ENCODE measurements at regions not wholly inside any gene's neighbourhood (a gene's known extent, or its start where the extent isn't known, plus 50 kb on each side); places are given as distances from the start of the nearest gene placed in this dataset.

DNA sequence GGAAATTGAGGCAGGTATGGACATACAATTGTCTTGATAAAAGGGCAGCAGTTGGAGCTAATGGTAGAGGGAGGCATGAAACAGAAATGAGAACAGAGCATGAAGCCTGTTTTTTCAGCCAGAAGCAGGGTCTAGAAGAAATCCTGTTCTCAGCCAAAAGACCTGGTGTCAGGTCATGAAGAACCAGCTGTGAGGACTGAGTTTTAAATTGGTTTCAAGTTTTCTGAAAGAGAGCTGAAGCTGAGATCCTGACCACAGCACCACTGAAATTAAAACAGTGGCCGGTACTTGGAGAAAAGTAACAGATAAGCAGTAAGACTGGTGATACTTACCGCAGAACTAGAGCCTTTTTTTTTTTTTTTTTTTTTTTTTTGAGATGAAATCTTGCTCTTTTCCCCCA is 283.8 kb upstream of the BMP2 start:
- DNase-seq = no peak

DNA sequence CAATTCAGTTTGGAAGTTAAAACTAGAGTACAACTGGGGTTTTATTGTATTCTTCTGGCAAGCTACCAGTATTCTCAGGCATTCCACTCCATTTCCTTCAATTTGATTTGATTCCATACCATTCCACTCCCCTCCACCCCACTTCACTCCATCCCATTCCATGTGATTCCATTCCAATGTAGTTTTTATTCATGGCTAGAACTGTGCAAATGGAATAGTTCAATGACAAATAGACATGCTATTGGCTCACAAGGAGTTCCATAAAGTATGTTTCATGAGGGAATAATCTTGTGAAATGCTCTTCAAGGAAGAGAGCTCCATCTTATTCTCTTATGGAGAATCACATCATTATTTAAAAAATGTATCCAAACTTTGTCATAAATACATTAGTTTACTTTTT is 285.0 kb upstream of the BMP2 start:
- no peak for DNase-seq

DNA sequence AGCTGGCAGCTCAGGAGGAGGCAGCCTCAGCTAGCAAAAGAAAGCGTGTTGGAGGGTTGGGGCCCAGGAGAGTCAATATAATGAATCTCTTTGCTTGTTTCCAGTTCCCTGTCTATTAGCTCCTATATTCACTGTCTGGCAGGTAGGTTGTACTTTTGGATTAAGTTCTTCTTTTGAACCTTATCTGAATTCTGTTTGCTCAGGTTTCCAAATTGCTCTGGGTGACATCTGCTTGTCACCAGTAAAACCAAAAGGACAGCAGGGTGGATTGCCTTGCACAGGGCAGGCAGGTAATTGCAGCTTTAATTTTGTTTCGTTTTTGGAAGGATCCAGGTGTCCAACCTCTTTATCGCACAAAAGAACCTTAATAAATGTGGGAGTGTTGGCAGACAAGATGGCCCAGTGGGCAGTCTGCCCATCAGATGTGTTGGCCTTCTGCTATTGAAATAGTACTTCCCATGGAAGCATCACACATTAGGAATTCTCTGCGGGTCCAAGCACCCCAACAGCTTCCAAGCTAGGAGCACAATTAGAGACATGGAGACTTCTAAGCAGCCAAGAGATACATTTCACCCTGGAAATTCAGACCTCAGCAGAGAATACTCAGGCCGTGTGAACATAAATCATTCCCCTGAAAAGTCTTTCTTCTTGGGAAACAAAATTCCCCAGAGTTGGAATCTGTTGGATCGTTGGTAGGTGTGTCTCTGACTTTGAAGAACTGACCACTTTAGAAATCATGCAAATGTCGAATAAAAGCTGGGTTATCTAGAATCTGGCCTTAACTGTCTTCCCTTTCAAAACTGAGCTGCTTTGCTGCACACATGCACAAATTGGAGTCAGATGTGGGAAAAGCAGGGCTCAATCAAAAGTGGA is 286.9 kb upstream of the BMP2 start:
- no peak for DNase-seq

DNA sequence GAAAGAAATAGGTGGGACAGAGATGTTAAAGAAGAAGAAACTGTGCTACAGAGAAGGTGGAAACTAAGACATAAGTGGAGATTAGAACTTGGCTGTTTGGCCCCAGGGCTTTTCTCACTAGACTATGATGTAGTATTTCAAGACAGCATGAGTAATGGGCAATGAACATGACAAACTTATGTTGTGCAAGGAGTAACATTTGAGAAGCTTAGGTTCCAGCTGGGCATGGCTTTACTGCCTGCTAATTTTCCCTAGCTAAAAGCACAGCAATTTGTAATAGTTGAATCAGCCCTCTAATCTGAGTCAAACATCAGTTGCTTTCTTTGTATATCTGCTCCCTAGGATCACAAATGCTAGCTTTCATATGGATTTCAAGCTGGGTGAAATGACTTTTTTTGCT is 294.3 kb upstream of the BMP2 start:
- no peak for DNase-seq

DNA sequence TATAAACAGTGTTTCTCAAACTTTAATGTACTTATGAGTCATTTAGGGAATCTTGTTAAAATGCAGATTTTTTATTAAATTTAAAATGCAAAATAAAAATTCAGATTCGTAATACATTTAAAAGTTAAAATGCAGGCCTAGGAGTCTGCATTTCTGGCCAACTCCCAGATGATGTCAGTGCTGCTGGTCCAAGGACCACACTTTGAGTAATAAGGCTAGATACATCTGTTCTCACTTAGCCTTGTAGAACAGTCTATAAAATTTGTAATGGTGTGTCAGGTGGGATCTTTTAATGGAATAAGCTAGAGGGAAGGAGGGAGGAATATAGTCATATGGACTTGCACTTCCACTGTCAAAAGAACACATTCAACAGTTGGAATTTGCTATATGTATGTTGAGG is 295.6 kb upstream of the BMP2 start:
- no peak for DNase-seq

DNA sequence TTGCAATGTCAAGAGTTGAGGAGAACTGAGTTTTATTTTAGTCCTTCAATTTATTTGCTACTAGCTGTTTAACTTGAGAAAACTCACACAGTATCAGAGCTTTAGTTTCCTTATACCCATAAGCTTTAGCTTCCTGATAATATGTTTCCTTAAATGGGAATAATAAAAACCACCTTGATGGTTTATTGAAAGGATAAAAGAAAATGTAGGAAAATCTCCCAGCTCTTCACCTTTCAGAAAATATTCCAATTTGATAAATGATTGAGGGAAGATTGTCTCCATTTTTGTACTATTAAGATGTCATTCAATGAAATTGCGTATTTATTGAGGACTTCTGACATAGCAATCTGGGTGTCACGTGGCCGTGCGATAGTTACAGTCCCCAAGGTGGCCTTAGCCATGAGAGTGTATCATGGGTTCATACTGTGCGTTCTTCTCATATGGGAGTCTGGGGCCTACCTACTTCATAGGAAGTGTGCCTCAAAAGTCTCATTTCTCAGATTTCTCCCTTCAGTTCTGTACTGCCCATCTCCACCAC is 296.3 kb upstream of the BMP2 start:
- DNase-seq = no peak

DNA sequence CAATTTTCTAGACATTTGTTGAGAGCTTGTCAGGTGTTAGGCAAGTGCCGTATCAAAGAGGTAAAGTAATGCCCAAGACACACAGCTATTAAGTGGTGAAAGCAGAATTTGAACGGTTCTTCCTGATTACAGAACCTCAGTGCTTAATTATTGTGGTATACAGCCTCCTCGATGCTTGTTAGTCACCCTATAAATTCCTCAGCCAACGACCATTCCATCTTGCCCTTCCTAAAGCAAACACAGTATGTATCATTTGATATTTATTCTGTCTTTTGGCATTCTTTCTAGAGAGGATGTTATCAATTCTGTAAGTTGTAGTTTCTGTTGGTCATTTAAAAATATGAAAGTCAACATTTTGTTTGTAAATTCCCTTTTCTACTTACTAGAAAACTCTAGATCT is 297.8 kb upstream of the BMP2 start:
- no peak for DNase-seq

DNA sequence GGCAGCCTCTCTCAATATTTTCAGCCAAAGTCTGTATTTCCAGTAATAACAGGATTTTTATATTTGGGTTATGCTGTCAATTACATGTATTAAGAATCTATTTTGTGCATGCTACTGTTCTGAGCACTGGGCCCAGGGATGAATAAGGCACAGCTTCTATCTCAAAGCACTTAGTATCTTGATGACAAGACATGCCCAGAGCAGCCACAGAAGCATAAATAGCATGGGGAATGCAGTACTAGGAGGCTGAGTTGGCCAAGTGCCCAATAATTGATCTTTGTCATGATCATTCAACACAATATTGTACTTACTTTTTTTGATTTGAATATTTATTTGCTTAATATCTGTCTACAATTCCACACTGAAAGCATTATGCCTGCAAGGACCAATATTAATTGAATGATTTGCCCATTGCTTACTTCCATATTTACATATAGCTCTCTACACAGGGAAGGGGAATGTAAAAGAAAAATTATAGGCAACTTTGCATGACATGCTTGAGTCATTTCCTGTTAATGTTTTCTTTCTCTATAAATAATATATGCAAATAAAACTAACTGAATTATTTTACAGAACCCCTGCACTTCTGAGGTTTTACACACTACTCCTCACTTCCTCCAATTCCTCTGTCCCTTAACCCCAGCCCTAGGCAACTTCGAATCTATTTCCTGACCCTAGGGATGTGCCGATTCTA is 298.9 kb upstream of the BMP2 start:
- no peak for DNase-seq

DNA sequence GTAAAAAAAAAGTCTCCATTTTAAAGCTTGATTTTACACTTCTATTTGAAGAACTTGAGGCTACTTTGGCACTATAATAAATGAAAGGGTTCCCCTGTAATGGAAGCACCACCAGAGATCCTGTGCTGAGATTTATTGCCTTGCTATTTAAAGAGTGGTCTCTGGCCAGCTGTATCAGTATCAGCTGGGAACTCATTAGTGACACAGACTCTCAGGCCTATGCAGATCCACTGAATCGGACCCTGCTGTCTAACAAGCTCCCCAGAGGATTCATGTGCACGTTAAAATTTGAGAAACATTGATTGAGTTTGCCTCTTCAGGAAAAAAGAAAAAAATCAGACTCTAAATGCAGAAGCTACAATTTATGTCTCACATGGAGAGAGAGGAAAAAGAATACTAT is 299.9 kb upstream of the BMP2 start:
- DNase-seq = no peak

DNA sequence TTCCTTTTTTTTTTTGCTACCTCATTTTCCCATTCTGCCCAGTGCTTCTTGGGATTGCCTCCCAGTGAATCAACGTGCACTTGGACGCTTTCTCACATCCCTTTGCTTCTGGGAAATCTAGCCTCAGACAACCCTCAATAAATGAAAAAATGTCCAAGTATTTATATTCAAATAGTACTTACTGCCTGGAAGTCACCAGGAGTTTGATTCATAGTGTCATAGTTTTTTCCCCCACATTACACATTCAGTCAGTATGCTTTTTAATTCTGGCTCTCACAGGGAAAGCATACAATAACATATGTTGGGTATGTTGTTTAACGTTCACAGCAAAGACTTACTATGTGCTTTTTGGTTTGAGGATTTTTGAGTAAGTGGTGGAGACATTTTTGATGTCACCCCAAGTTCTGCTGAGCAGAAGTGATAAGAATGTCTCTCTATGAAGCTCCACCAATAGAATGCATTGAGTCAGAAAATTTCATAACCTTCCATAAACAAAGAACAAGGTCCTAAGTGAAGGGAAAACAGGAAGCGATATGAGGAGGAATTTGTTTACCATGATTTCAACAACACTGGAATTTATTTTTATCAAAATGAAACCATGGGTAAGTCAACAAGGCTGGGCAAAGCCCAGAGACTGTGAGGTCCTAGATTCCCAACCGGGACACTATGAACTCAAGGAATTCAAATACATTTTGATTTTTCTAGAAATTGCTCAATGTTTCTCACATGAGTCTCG is 301.2 kb upstream of the BMP2 start:
- no peak for DNase-seq

DNA sequence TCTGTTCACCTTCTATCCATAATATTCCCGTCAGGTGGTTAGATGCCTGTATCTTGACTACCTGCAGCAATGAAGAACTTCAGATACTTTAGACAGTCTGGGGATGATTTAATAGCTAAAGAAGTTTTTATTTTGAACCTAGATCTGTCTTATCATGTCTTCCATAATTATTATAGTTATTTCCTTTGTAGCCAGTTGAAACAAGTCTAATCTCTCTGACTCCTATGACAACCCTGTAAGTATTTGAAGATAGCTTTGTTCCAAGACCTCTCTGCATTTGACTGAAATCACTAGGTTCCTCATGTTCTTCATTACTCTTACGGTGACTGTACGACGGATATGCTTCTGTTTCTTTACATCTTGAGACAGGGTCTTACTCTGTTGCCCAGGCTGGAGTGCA is 316.6 kb upstream of the BMP2 start:
- DNase-seq = no peak

DNA sequence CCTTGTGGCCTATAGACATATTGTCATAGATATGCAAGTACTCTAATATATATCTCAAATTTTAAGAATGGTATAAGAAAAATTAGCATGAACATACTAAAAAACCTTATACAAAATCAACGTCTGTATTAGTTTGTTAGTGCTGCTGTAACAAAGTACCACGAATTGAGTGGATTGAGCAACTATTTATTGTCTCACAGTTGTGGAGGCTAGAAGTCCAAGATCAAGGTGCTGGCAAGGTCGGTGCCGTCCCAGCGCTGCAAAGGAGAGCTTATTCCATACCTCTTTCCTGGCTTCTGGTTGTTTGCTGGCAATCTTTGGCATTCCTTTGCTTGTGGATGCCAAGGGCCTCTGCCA is 317.6 kb upstream of the FERMT1 start:
- no peak for DNase-seq

DNA sequence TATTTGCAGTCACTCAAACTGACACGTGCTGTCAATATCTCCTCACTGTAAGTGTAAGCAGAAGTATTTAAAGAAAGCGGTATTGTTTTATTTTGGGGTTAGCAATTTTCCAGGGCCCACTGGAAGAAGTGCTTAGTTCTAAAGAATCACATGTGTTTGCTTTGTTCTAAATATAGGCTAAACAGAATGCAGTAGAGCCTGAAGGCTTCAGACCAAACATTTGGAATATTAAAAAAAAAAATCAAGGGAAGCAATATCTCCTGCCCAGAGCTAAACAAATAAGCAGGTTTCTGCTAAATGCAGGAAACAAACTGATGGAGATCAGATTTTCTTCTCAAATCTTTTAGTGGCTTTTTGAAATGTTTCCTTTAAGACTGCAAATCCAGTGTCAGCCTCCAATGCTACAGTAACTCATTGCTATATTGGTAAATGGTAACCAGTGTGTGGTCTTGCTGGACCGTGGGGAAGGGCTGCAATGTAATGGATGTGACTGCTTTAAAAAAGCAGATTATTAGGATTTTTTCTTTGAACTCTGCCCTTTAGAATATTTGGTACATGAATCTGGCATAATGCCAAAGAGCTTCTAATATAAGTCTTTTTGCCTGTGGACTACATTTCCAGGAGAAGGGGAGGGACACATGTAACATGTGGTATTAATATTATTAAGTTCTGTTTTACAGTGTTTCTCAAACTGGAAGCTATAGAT is 317.1 kb upstream of the FERMT1 start:
- no peak for DNase-seq

DNA sequence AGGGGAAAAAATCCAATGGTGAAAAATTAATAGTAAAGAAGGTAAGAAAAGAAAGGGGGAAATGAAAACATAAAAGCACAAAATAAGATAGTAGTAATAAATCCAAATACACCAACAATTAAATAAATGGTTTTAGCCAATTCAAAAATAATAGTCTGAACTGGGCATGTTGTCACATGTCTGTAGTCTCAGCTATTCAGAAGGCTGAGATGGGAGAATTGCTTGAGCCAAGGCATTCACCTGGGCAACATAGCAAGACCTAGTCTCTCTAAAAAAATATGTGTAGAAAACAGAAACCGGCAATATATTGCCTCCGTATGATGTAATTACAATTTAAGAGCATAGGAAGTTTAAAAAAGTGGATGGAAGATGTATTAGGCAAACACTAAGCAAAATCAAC is 311.3 kb upstream of the FERMT1 start:
- DNase-seq = no peak

DNA sequence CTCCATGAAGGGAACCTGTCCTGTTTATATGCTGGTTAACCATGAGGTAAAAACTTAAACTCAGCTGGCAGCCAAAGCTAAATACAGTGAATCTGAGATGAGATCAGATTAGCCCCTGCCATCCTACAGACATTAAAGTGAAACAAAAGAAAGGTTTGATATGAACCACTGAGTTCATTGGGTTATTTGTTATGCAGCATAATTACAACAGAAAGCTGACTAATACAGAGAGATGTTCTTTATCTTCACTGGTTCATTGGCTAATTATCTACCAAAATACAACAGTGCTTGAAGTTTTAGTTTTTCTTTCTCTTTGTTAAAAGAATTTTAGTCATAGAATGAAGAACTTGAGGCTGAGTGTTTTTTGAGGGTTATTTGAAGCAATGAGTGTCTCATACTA is 307.6 kb upstream of the FERMT1 start:
- DNase-seq = no peak

DNA sequence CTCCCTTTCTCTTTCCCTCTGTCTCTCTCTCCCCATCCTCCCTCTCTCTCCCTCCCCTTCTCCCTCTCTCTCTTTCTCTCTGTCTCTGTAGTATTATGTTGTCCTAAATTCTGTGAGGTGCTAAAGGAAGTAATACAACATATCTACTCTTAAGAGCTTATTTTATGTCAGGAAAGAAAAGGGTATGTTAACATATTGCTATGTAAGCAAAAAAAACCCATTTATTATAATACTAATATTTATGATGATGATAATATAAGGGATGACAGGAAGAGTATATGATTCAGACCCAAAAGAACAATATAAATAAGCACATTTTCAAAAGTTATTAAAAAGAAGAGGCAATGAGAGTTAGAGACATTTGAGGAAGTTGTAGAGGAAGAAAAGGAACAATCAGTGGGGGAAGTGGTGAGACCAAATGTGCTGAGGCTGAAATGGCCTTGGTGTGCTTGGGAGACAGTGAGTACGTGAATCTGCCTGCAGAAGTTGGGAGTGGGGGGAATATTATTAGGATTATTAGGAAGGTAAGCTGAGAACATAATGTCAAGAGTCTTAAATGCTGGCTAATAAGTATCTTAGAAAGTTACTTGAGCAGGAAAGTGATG is 303.6 kb upstream of the FERMT1 start:
- DNase-seq = no peak

DNA sequence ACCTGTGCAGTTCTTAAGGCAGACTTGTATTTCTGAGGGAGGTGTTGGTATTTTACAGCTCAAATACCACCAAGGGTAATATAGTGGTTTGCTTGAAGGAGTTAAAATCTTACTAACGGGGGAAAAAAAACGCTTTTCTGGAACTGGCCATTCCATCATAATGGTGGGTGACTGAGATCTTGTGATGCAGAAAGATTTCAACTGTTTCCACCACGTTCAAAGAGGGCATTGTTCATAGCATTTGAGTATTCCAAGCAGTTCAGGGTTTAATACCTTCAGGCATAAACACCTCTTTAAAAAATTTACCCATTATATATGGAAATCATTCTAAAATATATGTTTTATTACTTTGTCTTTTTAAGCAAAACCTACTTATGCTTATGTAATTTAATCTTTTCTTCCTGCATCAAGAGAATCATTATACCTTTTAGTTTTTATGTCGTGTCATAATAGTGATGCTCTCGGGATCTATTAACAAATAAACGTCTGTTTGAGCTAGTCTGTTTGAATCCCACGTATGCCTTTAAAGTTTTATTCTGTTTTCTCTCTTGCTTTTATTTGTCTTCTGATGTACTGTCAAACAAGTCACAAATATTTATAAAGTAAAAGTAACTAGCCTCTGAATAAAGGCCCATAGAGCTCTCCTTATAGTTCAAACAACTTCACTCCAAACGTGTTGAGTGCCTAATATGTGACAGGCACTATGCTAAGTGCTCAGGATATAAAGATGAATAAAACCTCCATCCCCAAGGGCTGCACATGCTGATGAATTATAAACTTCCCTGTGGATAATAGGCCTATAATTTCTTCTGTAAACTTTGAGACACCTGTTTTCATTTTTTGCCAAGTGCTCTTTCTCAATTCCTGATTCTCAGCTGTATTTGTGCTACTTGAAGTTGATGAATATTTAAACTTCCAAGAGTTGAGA is 298.8 kb upstream of the FERMT1 start:
- DNase-seq = no peak

DNA sequence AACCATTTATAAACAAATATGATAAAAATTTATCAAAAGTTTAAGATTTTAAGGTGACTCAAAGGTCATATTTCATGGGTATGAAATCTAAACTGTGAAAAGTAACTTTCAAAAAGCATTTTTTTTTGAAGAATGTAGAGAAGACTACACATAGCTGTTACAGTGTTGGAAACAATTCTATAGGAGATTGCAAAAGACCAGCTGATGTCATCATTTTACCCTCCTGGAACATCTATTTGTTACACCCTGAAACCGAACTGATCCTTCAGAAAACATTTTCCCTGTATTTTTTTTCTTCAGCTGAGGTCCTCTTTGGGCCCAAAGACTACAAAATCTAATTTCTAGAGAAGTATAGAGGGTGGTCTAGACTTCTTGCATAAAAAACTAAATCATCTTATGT is 297.5 kb upstream of the FERMT1 start:
- DNase-seq = no peak

DNA sequence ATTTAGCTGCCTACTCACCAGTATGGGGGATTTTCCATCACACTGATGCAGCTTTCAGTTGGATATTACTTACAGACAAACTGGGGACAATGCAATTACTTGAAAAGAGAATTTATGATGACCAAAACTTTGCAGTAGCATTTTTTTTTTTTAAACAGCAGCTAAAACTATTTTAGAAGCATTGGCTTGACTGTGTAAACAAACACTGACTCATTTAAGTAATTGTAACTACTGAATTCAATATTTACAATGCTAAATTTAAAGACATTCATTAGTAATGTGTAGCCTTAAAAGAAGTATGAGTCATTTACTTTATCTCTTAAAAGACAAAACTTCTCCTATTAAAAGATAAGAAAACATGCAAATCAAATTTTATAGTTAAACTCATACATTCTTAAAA is 295.9 kb upstream of the FERMT1 start:
- no peak for DNase-seq

DNA sequence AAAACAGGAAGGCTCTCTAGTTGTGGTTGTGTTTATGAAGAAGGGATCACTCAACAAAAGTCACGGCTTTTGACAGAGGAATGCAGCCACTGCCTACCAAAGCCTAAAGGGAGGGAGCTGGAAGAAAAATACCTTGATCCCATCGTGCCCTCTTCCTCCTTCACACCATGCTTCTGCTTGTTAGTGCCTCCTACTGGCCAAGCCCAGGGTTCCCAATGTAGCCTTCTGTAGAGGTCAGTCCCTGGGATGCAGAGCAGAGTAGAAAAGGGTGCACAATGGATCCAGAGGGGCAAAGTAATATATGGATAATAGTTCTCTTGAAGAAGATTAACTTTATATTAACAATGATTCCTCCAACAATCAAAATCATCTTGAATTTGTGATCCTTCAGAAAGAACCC is 293.5 kb upstream of the FERMT1 start:
- no peak for DNase-seq

DNA sequence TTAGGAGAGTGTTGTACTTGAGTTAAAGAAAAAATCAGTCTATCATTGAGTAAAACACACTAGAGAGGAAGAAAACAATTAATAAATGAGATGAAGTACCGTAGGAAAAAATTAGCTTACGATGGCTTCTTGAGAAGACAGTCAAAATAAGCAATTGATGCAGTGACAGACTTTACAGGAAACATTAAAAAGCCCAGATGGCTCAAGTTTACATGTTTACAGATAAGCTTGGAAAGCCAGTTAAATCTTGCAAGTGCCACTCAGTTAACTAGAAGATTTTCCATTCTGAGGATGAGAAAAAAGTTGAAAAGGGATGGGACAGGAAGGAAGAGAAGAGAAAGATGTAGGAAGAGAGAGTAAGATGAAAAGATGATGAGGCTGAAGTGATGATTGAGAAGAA is 288.8 kb upstream of the FERMT1 start:
- DNase-seq = no peak

DNA sequence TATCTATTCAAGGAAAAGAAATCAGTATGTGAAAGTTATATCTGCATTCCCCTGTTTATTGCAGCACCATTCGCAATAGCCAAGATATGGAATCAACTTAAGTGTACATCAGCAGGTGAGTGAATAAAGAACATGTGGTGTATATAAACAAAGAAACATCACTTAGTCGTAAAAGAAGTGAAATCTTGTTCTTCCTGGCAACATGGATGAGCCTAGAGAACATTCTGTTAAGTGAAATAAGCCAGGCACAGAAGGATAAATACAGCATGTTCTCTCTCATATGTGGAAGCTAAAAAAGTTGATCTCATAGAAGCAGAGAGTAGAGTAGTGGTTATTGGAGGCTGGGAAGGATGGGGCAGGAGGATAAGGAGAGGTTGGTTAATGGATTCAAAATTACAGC is 287.9 kb upstream of the FERMT1 start:
- DNase-seq = no peak

Measured in KG1 (cell line).